GM18951 (cell line): ENCODE measurements at regions not wholly inside any gene's neighbourhood (a gene's known extent, or its start where the extent isn't known, plus 50 kb on each side); places are given as distances from the start of the nearest gene placed in this dataset.

Experiments
- POLR2A ChIP-seq: IDR thresholded peaks from 4 replicates; pipeline ENCODE4 v1.6.1; 2011; ENCODE audit warnings: mild to moderate bottlenecking; ENCODE audit not compliant: insufficient read length, insufficient read depth; ENCODE audit errors: extremely low read depth
- in situ Hi-C: fragments of 300-500 bp; cut with MboI; formaldehyde crosslinking; loops from one replicate; pipeline ENCODE4 v1.12.0; 2022; ENCODE audit warnings: low sequenced_read_pairs, mixed read lengths, inconsistent platforms; ENCODE audit not compliant: unreplicated experiment

GRCh38 chr3:24605511-24606028, 110.9 kb upstream of the THRB start:
- in situ Hi-C loops: no loop called here
- no peak for TF ChIP-seq POLR2A

GRCh38 chr3:24607281-24607680, 112.6 kb upstream of the THRB start:
- in situ Hi-C loops: no loop called here

GRCh38 chr3:24608701-24609390, 114.2 kb upstream of the THRB start:
- no peak for TF ChIP-seq POLR2A
- in situ Hi-C loops: no loop called here

More at GRCh38 chr3:24607281-24607680, 112.6 kb upstream of the THRB start:
- no peak for TF ChIP-seq POLR2A

- in situ Hi-C loops: no loop called here
- no peak for TF ChIP-seq POLR2A
Measured at GRCh38 chr3:24614359-24614758, 119.7 kb upstream of the THRB start.

- in situ Hi-C loops: no loop called here
- no peak for TF ChIP-seq POLR2A
Measured at GRCh38 chr3:24615177-24615576, 120.5 kb upstream of the THRB start.

GRCh38 chr3:24616110-24616829, 121.6 kb upstream of the THRB start:
- no peak for TF ChIP-seq POLR2A
- in situ Hi-C loops: no loop called here

- no peak for TF ChIP-seq POLR2A
Measured at GRCh38 chr3:24622138-24622537, 127.5 kb upstream of the THRB start.

GRCh38 chr3:24622696-24623225, 128.1 kb upstream of the THRB start:
- no peak for TF ChIP-seq POLR2A
- in situ Hi-C loops: no loop called here

More at GRCh38 chr3:24622138-24622537, 127.5 kb upstream of the THRB start:
- in situ Hi-C loops: no loop called here

- TF ChIP-seq POLR2A: no peak
- in situ Hi-C loops: no loop called here
Measured at GRCh38 chr3:24623657-24624056, 129.0 kb upstream of the THRB start.

GRCh38 chr3:24624938-24625681, 130.5 kb upstream of the THRB start:
- in situ Hi-C loops: no loop called here
- no peak for TF ChIP-seq POLR2A

GRCh38 chr3:24628523-24629258, 134.0 kb upstream of the THRB start:
- in situ Hi-C loops: no loop called here
- TF ChIP-seq POLR2A: no peak

- no peak for TF ChIP-seq POLR2A
- in situ Hi-C loops: no loop called here
Measured at GRCh38 chr3:24631481-24631880, 136.8 kb upstream of the THRB start.
